ENCODE measurements at regions not wholly inside any gene's neighbourhood (a gene's known extent, or its start where the extent isn't known, plus 50 kb on each side); places are given as distances from the start of the nearest gene placed in this dataset.

DNA sequence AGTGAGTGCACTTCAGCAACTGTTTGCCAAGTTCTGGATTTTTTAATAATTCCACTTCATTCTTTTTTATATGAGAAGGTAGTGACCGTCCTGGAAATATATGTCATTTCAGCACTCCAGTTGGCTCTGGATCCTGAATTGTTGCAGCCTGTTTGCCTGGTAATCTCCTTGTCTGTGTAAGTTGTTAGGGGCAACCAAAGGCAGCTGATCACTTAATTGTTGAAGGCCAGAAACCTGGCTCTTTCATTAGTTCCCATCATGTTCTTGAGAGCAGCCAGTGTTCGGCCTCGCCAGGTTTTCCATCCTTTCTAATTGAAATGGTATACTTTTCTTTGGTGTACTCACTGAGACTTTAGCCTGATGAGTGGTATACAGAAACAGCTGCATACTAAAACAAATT lies 168.6 kb downstream of the SOX2 start:
- Histone ChIP-seq H3K4me1 (replicated peaks) (no peaks in the 10 kb centered on the region), H3K27me3 (replicated peaks; ENCODE audit: insufficient read depth) (no peaks in the 10 kb centered on the region), H3K27ac (no peak overlapping the region), H3K36me3 (no peaks in the 10 kb centered on the region), H3K9me3 (no peaks in the 10 kb centered on the region), H3K4me3 (no peak overlapping the region)
- WGBS: 37% methylated on average over 3 of the region's 3 CpGs
- intact Hi-C loops (cut with DNase I): no loop called here
- TF ChIP-seq, protein P1, sequence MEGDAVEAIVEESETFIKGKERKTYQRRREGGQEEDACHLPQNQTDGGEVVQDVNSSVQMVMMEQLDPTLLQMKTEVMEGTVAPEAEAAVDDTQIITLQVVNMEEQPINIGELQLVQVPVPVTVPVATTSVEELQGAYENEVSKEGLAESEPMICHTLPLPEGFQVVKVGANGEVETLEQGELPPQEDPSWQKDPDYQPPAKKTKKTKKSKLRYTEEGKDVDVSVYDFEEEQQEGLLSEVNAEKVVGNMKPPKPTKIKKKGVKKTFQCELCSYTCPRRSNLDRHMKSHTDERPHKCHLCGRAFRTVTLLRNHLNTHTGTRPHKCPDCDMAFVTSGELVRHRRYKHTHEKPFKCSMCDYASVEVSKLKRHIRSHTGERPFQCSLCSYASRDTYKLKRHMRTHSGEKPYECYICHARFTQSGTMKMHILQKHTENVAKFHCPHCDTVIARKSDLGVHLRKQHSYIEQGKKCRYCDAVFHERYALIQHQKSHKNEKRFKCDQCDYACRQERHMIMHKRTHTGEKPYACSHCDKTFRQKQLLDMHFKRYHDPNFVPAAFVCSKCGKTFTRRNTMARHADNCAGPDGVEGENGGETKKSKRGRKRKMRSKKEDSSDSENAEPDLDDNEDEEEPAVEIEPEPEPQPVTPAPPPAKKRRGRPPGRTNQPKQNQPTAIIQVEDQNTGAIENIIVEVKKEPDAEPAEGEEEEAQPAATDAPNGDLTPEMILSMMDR (IDR thresholded peaks at IDR 0.05): no peak
- no peak for TF ChIP-seq POLR2AphosphoS5 (IDR thresholded peaks at IDR 0.05)
- TF ChIP-seq POLR2A (IDR thresholded peaks at IDR 0.05): no peak
- DNase-seq (ENCODE audit: low spot score): no peak

DNA sequence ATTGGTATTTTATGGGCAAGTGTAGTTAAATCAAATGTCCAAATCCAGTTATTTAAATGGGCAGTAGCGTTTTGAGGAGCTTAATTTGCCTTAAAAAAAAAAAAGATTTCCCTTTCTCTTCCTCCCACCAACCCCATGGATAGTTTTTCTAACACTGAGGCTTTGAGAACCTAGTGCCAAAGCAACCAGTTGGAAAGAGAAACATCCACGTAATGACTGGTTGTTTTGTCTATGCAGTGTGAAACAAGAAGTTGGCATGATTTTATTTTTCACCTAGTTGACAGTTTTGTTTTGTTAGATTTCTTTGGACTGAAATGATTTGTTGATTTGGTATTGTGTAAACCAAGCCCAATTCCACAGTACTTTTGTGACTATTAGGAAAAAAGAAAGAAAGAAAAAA lies 170.0 kb downstream of the SOX2 start:
- TF ChIP-seq POLR2A (IDR thresholded peaks at IDR 0.05) (no peak), POLR2AphosphoS5 (IDR thresholded peaks at IDR 0.05) (no peak)
- TF ChIP-seq, protein P1 (IDR thresholded peaks at IDR 0.05): no peak
- H3K4me1 ChIP-seq (replicated peaks): no peaks in the 10 kb centered on the region
- WGBS: 62% methylated on average over 2 of the region's 2 CpGs

DNA sequence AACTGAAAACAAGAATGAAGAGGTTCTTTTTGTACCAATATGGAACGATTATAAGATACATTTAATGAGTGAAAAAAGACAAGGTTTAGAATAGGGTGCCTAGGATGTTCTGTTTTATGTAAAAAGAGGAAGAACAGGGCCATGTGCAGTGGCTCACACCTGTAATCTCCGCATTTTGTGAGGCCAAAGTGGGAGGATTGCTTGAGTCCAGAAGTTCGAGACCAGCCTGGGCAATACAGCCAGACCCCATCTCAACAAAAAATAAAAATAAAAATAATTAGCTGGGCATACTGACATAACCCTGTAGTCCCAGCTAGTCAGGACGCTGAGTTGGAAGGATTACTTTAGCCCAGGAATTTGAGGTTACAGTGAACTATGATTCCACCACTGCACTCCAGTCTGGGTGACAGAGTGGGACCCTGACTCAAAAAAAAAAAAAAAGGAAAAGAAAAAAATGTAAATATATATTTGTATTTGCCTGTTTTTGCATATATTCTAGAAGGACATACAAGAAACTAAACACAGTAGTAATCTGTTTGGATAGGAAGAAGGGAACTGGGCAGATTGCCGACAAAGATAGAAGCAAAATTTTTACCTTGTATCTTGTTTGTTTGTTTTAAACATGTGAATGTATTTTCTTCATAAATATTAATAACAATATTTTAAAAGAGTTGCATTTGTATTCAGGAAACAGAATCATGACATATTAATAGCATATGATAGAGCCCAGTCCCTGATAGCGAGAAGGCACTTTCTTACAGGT lies 174.3 kb downstream of the SOX2 start:
- peak; percentile 28 for DNase-seq (ENCODE audit: low spot score)
- Histone ChIP-seq H3K36me3 (no peaks in the 10 kb centered on the region), H3K4me3 (no peak overlapping the region), H3K27me3 (replicated peaks; ENCODE audit: insufficient read depth) (no peaks in the 10 kb centered on the region), H3K27ac (no peak overlapping the region), H3K9me3 (no peaks in the 10 kb centered on the region), H3K4me1 (replicated peaks) (no peaks in the 10 kb centered on the region)
- TF ChIP-seq, protein P1 (IDR thresholded peaks at IDR 0.05): no peak
- TF ChIP-seq POLR2AphosphoS5 (IDR thresholded peaks at IDR 0.05) (no peak), POLR2A (IDR thresholded peaks at IDR 0.05) (no peak)
- intact Hi-C loops (cut with DNase I): no loop called here
- 71% methylated on average over 6 of the region's 6 CpGs for WGBS

More for the DNA sequence above, 170.0 kb downstream of the SOX2 start:
- Histone ChIP-seq H3K9me3 (no peaks in the 10 kb centered on the region), H3K27me3 (replicated peaks; ENCODE audit: insufficient read depth) (no peaks in the 10 kb centered on the region), H3K36me3 (no peaks in the 10 kb centered on the region), H3K27ac (no peak overlapping the region), H3K4me3 (no peak overlapping the region)
- intact Hi-C loops (cut with DNase I): no loop called here
- DNase-seq (ENCODE audit: low spot score): no peak

DNA sequence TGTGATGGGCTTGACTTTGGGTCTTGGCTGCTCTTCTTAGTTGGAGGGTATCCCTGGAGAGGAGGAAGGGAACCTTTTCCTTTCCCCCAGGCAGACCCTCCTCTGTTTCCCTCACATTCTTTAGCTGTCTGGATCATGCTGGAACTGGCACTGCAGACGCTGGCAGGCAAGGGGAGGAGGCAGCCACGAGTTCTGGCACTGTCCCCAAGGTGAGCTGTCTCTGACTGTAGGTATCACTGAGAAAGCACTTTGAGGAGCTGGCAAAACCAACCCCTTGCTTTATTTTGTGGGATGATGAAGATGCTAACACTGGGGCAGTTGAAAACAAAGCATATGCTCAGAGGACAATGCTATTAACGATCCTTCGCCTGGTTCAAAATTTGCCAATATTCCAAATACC lies 175.0 kb downstream of the SOX2 start:
- H3K9me3 ChIP-seq: no peaks in the 10 kb centered on the region
- peak; percentile 27 for TF ChIP-seq POLR2AphosphoS5 (IDR thresholded peaks at IDR 0.05)
- TF ChIP-seq POLR2A (IDR thresholded peaks at IDR 0.05): no peak
- H3K36me3 ChIP-seq: no peaks in the 10 kb centered on the region
- no peak overlapping the region for H3K4me3 ChIP-seq
- H3K4me1 ChIP-seq (replicated peaks): no peaks in the 10 kb centered on the region
- peak; percentile 71 for DNase-seq (ENCODE audit: low spot score)
- H3K27ac ChIP-seq: no peak overlapping the region
- intact Hi-C loops (cut with DNase I): no loop called here
- 29% methylated on average over 4 of the region's 4 CpGs for WGBS
- no peaks in the 10 kb centered on the region for H3K27me3 ChIP-seq (replicated peaks; ENCODE audit: insufficient read depth)

DNA sequence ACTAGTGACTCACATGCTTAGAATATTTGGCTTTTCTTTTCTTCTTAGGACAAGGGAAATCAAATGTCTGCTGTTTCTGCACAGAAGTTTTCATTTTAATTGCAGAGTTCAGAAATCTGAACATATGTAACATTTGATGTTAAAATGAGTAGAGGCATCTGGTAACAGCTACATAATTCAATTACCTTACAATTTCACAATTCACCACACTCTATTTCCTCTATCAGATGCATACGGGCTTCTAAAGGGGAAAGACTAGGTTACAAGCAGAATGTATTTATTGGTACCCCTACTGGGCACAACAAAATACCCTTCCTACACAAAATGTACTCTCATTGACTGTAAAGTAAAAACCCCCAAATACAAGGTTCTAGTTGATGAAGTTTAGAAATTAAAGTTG lies 176.0 kb downstream of the SOX2 start:
- no peaks in the 10 kb centered on the region for H3K4me1 ChIP-seq (replicated peaks)
- H3K4me3 ChIP-seq: no peak overlapping the region
- DNase-seq (ENCODE audit: low spot score): no peak
- no peak overlapping the region for H3K27ac ChIP-seq
- H3K9me3 ChIP-seq: no peaks in the 10 kb centered on the region
- intact Hi-C loops (cut with DNase I): no loop called here
- WGBS: 56% methylated on average over 1 of the region's 1 CpG
- H3K36me3 ChIP-seq: no peaks in the 10 kb centered on the region
- no peaks in the 10 kb centered on the region for H3K27me3 ChIP-seq (replicated peaks; ENCODE audit: insufficient read depth)
- TF ChIP-seq, protein P1 (IDR thresholded peaks at IDR 0.05): no peak
- TF ChIP-seq POLR2A (IDR thresholded peaks at IDR 0.05) (no peak), POLR2AphosphoS5 (IDR thresholded peaks at IDR 0.05) (no peak)

Measured in prostate gland (tissue), 2 donors.